ENCODE measurements at regions not wholly inside any gene's neighbourhood (a gene's known extent, or its start where the extent isn't known, plus 50 kb on each side); places are given as distances from the start of the nearest gene placed in this dataset.
"Not testable (repeated sequence)": the region's sequence is repeated elsewhere in the genome, so short reads cannot be mapped to it uniquely, and the experiment has no call there.

GRCh38 chr7:153958789-153959188 lies 93.4 kb upstream of the DPP6 start:
- DNase-seq, result not testable (repeated sequence)

- not testable (repeated sequence) for DNase-seq
These were observed 87.6 kb upstream of the DPP6 start for GRCh38 chr7:153964481-153965112.

- DNase-seq, result not testable (repeated sequence)
These were observed 83.2 kb upstream of the DPP6 start for GRCh38 chr7:153969016-153969415.

- not testable (repeated sequence) for DNase-seq
These were observed 77.6 kb upstream of the DPP6 start for GRCh38 chr7:153974603-153975002.

GRCh38 chr7:153976745-153977144 lies 75.5 kb upstream of the DPP6 start:
- not testable (repeated sequence) for DNase-seq

- DNase-seq, result not testable (repeated sequence)
These were observed 69.0 kb upstream of the DPP6 start for GRCh38 chr7:153983186-153983585.

GRCh38 chr7:153989066-153989627 lies 63.1 kb upstream of the DPP6 start:
- not testable (repeated sequence) for DNase-seq

GRCh38 chr7:153989742-153990425 lies 62.3 kb upstream of the DPP6 start:
- DNase-seq, result not testable (repeated sequence)

- DNase-seq, result not testable (repeated sequence)
These were observed 60.7 kb upstream of the DPP6 start for GRCh38 chr7:153991471-153991870.

- DNase-seq, result not testable (repeated sequence)
These were observed 58.8 kb upstream of the DPP6 start for GRCh38 chr7:153993402-153993801.

GRCh38 chr7:153998896-153999295 lies 53.3 kb upstream of the DPP6 start:
- DNase-seq, result not testable (repeated sequence)

Measured in fibroblast of skin of back (primary cell).